Activated CD4-positive, alpha-beta T cell treated with anti-CD3 and anti-CD28 coated beads, Interleukin-2, amount 10 ng/mL, durations not matched to agents 24 days and 14 days (primary cell): ENCODE measurements at regions not wholly inside any gene's neighbourhood (a gene's known extent, or its start where the extent isn't known, plus 50 kb on each side); places are given as distances from the start of the nearest gene placed in this dataset.

Experiments used
- DNase-seq: peaks from one replicate; pipeline ENCODE4 v3.0.0; 2022
- H3K27ac Mint-ChIP-seq: one replicate; pipeline ENCODE4 v1.8.0; 2022; ENCODE audit warnings: mild to moderate bottlenecking, mixed read lengths
- H3K27me3 Mint-ChIP-seq: one replicate; pipeline ENCODE4 v1.8.0; 2022; ENCODE audit warnings: mixed read lengths
- H3K36me3 Mint-ChIP-seq: one replicate; pipeline ENCODE4 v1.8.0; 2022; ENCODE audit warnings: low read depth, mild to moderate bottlenecking, mixed read lengths
- H3K4me1 Mint-ChIP-seq: one replicate; pipeline ENCODE4 v1.8.0; 2021; ENCODE audit warnings: mixed read lengths
- H3K4me3 Mint-ChIP-seq: one replicate; pipeline ENCODE4 v1.8.0; 2022; ENCODE audit warnings: mild to moderate bottlenecking, moderate library complexity, mixed read lengths
- H3K9me3 Mint-ChIP-seq: one replicate; pipeline ENCODE4 v1.8.0; 2021; ENCODE audit warnings: mixed read lengths
- intact Hi-C: fragments of 100-400 bp; cut with micrococcal nuclease; formaldehyde crosslinking; loops from one replicate; pipeline ENCODE4 v1.15.1; 2023

DNA sequence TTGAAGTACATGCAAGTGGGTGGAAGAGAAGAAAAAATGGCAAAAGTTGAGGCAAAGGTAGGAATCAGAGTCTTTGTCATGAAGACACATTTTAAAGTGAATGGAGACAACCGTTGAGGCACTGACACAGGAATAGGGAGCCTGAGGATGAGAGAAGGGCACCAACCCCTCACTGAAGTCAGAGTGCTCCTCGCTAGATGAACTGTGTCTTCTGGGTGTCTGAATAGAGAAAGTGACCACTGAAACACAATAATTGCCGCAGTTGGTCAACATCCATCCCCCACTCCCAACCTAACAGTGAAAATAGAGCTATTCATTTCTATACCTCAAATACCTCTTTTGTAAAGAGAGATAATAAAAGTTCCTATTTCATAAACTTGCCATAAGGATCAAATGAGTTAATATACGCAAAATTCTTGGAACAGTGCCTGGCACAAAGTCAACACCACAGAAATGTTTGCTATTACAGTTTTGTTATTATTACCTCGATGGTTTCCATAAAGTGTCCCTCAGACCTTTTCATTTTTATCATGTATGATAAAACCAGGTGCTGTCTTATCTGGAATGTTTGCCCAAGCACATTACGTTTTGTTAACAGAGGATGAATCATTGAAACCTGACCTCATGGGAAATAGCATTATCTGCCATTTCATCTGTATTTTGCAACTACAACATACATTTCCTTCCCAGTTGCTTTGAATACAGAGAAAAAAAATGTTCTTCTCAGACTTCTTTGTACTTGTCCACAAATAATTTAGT, 61.8 kb upstream of the SP4 start:
- peak overlapping the region; percentile 57 for H3K27ac Mint-ChIP-seq
- H3K27me3 Mint-ChIP-seq = no peaks in the 10 kb centered on the region
- peaks cover 13% of the 10 kb centered on the region for H3K9me3 Mint-ChIP-seq
- H3K4me3 Mint-ChIP-seq = peak overlapping the region; percentile 41
- DNase-seq = peak; percentile 54
- intact Hi-C loops = loop anchor here (1.0 to 10.0 kb wide), 5 partner anchors 17 to 1079 kb away; no protein-coding TSS in a partner anchor
- H3K36me3 Mint-ChIP-seq = peaks cover 2% of the 10 kb centered on the region
- H3K4me1 Mint-ChIP-seq = peaks cover 56% of the 10 kb centered on the region

GRCh38 chr7:21367081-21367480, 60.8 kb upstream of the SP4 start:
- Mint-ChIP-seq H3K36me3 (peaks cover 2% of the 10 kb centered on the region), H3K27ac (peak overlapping the region; percentile 6), H3K9me3 (peaks cover 8% of the 10 kb centered on the region), H3K4me1 (peaks cover 51% of the 10 kb centered on the region), H3K4me3 (no peak overlapping the region), H3K27me3 (no peaks in the 10 kb centered on the region)
- intact Hi-C loops = loop anchor here (2.0 to 10.0 kb wide), 2 partner anchors 16 to 1078 kb away; no protein-coding TSS in a partner anchor
- no peak for DNase-seq

- H3K4me1 Mint-ChIP-seq = peaks cover 47% of the 10 kb centered on the region
- H3K9me3 Mint-ChIP-seq = peaks cover 8% of the 10 kb centered on the region
- H3K36me3 Mint-ChIP-seq = peaks cover 2% of the 10 kb centered on the region
- no peak overlapping the region for H3K27ac Mint-ChIP-seq
- no peak overlapping the region for H3K4me3 Mint-ChIP-seq
- H3K27me3 Mint-ChIP-seq = no peaks in the 10 kb centered on the region
- intact Hi-C loops = loop anchor here (2.0 to 10.0 kb wide), 2 partner anchors 15 to 1077 kb away; no protein-coding TSS in a partner anchor
- DNase-seq = peak; percentile 48
These were observed 60.3 kb upstream of the SP4 start for GRCh38 chr7:21367537-21367936.

- Mint-ChIP-seq H3K4me3 (no peak overlapping the region), H3K9me3 (peaks cover 12% of the 10 kb centered on the region), H3K27me3 (no peaks in the 10 kb centered on the region), H3K27ac (no peak overlapping the region), H3K36me3 (peaks cover 4% of the 10 kb centered on the region), H3K4me1 (peaks cover 45% of the 10 kb centered on the region)
- intact Hi-C loops = loop anchor here (10.0 kb wide), 1 partner anchor 1076 kb away; no protein-coding TSS in a partner anchor
- peak; percentile 33 for DNase-seq
These were observed 59.6 kb upstream of the SP4 start for GRCh38 chr7:21368317-21368716.

DNA sequence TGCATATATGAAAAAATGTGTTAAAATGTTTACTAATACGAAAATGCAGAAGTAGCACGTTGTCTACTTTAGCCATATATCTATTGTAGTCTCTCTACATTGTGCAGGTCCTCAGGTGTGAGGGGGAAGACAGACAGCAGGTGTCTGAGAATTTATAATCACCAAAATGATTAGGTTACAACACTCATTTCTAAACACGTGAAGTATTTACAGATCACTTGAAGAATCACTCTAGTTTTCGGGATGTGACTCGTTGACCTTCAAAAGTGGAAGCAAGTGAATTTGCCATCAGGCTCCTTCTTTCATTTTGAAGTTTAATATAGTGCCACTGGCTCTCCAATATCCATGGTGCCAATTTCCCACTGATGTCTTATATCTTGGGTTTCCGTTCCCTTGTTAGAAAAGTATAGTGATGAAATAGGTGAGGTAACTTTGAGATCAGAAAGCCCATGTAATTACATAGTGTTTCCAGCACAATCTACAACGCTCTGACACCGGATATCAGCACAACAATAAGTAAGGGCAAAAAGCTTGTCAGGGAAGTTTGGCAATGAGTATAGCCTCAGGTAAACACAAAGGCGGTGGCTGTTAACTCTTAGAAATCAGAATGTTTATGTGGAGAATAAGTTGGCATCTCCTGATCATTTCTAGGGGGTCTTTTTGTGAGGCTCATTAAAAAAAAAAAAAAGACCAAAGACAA, 57.5 kb upstream of the SP4 start:
- peaks cover 12% of the 10 kb centered on the region for H3K9me3 Mint-ChIP-seq
- no peak overlapping the region for H3K4me3 Mint-ChIP-seq
- no peaks in the 10 kb centered on the region for H3K27me3 Mint-ChIP-seq
- H3K4me1 Mint-ChIP-seq = peaks cover 34% of the 10 kb centered on the region
- intact Hi-C loops = no loop called here
- DNase-seq = peak; percentile 49
- H3K36me3 Mint-ChIP-seq = peaks cover 4% of the 10 kb centered on the region
- peak overlapping the region; percentile 38 for H3K27ac Mint-ChIP-seq

DNA sequence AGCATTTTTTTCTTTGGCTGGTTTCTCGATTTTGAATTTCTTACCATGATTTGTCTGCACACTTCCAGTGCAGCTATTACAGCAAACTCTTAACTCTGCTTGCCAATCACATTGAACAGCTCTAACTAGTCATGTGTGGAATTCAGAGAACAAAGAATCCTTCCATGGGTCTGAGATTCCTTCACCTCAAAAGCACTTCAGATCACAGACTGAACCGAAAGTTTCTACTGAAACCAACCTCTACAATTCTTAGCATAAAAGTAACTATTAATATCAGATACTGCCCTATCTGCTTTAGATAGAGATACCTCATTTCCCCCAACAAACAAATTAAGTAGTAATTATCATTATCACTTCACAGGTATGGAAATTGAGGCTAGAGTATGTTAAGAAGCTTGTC, 56.5 kb upstream of the SP4 start:
- intact Hi-C loops = no loop called here
- Mint-ChIP-seq H3K27ac (no peak overlapping the region), H3K27me3 (no peaks in the 10 kb centered on the region), H3K4me1 (peaks cover 26% of the 10 kb centered on the region), H3K36me3 (peaks cover 6% of the 10 kb centered on the region), H3K9me3 (peaks cover 12% of the 10 kb centered on the region), H3K4me3 (no peak overlapping the region)
- DNase-seq = peak; percentile 42

DNA sequence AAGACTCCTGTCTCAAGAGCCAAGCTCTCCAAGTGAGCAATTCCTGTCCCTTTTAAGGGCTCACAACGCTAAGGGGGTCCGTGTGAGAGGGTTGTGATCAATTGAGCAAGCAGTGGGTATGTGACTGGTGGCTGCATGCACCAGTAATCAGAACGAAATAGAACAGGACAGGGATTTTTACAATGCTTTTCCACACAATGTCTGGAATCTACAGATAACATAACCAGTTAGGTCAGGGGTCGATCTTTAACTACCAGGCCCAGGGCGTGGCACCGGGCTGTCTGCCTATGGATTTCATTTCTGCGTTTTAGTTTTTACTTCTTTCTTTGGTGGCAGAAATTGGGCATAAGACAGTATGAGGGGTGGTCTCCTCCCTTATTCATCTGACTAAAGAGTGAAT, 54.9 kb upstream of the SP4 start:
- Mint-ChIP-seq H3K4me3 (no peak overlapping the region), H3K36me3 (peaks cover 15% of the 10 kb centered on the region), H3K27ac (no peak overlapping the region), H3K9me3 (peaks cover 12% of the 10 kb centered on the region), H3K27me3 (no peaks in the 10 kb centered on the region), H3K4me1 (peaks cover 14% of the 10 kb centered on the region)
- peak; percentile 48 for DNase-seq
- intact Hi-C loops = no loop called here

GRCh38 chr7:21374134-21374533, 53.7 kb upstream of the SP4 start:
- Mint-ChIP-seq H3K36me3 (peaks cover 19% of the 10 kb centered on the region), H3K4me3 (no peak overlapping the region), H3K4me1 (peaks cover 14% of the 10 kb centered on the region), H3K9me3 (peaks cover 15% of the 10 kb centered on the region), H3K27ac (no peak overlapping the region), H3K27me3 (no peaks in the 10 kb centered on the region)
- intact Hi-C loops = no loop called here
- DNase-seq = no peak

- peaks cover 15% of the 10 kb centered on the region for H3K9me3 Mint-ChIP-seq
- H3K4me1 Mint-ChIP-seq = peaks cover 5% of the 10 kb centered on the region
- H3K27ac Mint-ChIP-seq = no peak overlapping the region
- H3K27me3 Mint-ChIP-seq = no peaks in the 10 kb centered on the region
- peaks cover 23% of the 10 kb centered on the region for H3K36me3 Mint-ChIP-seq
- intact Hi-C loops = no loop called here
- no peak for DNase-seq
- no peak overlapping the region for H3K4me3 Mint-ChIP-seq
These were observed 50.3 kb upstream of the SP4 start for GRCh38 chr7:21377545-21377944.
